ENCODE measurements at regions not wholly inside any gene's neighbourhood (a gene's known extent, or its start where the extent isn't known, plus 50 kb on each side); places are given as distances from the start of the nearest gene placed in this dataset.
A peak's percentile ranks its signal among the peaks of the same experiment; 100 is the strongest.
"Not testable (repeated sequence)": the region's sequence is repeated elsewhere in the genome, so short reads cannot be mapped to it uniquely, and the experiment has no call there.

- H3K36me3 ChIP-seq, result no peaks in the 10 kb centered on the region
- intact Hi-C loops (cut with DNase I), result no loop called here
- DNase-seq (ENCODE audit: low spot score), result no peak
- no peaks in the 10 kb centered on the region for H3K27me3 ChIP-seq (replicated peaks; ENCODE audit: insufficient read depth)
- H3K4me1 ChIP-seq (replicated peaks), result no peaks in the 10 kb centered on the region
- H3K4me3 ChIP-seq, result no peak overlapping the region
- TF ChIP-seq POLR2A (IDR thresholded peaks at IDR 0.05), result no peak
- no peak for TF ChIP-seq POLR2AphosphoS5 (IDR thresholded peaks at IDR 0.05)
- TF ChIP-seq CTCF (IDR thresholded peaks at IDR 0.05), result no peak
- no peaks in the 10 kb centered on the region for H3K9me3 ChIP-seq
- no peak overlapping the region for H3K27ac ChIP-seq
Observed at GRCh38 chr20:22844959-22845358, 190.2 kb upstream of the SSTR4 start.

GRCh38 chr20:22846863-22847262 lies 188.2 kb upstream of the SSTR4 start:
- no peaks in the 10 kb centered on the region for H3K9me3 ChIP-seq
- intact Hi-C loops (cut with DNase I), result no loop called here
- H3K36me3 ChIP-seq, result no peaks in the 10 kb centered on the region
- H3K4me3 ChIP-seq, result no peak overlapping the region
- no peaks in the 10 kb centered on the region for H3K4me1 ChIP-seq (replicated peaks)
- TF ChIP-seq POLR2AphosphoS5 (IDR thresholded peaks at IDR 0.05) (no peak), CTCF (IDR thresholded peaks at IDR 0.05) (no peak), POLR2A (IDR thresholded peaks at IDR 0.05) (no peak)
- no peak overlapping the region for H3K27ac ChIP-seq
- no peaks in the 10 kb centered on the region for H3K27me3 ChIP-seq (replicated peaks; ENCODE audit: insufficient read depth)
- WGBS, result 75% methylated on average over 3 of the region's 3 CpGs
- no peak for DNase-seq (ENCODE audit: low spot score)

GRCh38 chr20:22848364-22848763 lies 186.7 kb upstream of the SSTR4 start:
- intact Hi-C loops (cut with DNase I), result no loop called here
- H3K9me3 ChIP-seq, result no peaks in the 10 kb centered on the region

GRCh38 chr20:22851679-22852346 lies 183.3 kb upstream of the SSTR4 start:
- DNase-seq (ENCODE audit: low spot score); H3K9me3 ChIP-seq; H3K27ac ChIP-seq; H3K36me3 ChIP-seq; H3K4me3 ChIP-seq; H3K4me1 ChIP-seq (replicated peaks); H3K27me3 ChIP-seq (replicated peaks; ENCODE audit: insufficient read depth); intact Hi-C loops (cut with DNase I): not testable (repeated sequence)
- TF ChIP-seq CTCF (IDR thresholded peaks at IDR 0.05), result peak in 3 of 4 experiments; percentile 37 to 51 (median 45)
- WGBS, result 18% methylated on average over 3 of the region's 3 CpGs

More at GRCh38 chr20:22848364-22848763, 186.7 kb upstream of the SSTR4 start:
- Histone ChIP-seq H3K27me3 (replicated peaks; ENCODE audit: insufficient read depth) (no peaks in the 10 kb centered on the region), H3K4me3 (no peak overlapping the region), H3K27ac (no peak overlapping the region), H3K4me1 (replicated peaks) (no peaks in the 10 kb centered on the region), H3K36me3 (no peaks in the 10 kb centered on the region)
- no peak for DNase-seq (ENCODE audit: low spot score)
- TF ChIP-seq CTCF (IDR thresholded peaks at IDR 0.05), result no peak
- no peak for TF ChIP-seq POLR2AphosphoS5 (IDR thresholded peaks at IDR 0.05)
- TF ChIP-seq POLR2A (IDR thresholded peaks at IDR 0.05), result no peak
- 83% methylated on average over 1 of the region's 1 CpG for WGBS

- H3K27ac ChIP-seq, result no peak overlapping the region
- H3K9me3 ChIP-seq, result no peaks in the 10 kb centered on the region
- H3K4me3 ChIP-seq, result no peak overlapping the region
- intact Hi-C loops (cut with DNase I), result no loop called here
- no peaks in the 10 kb centered on the region for H3K36me3 ChIP-seq
- peaks cover 4% of the 10 kb centered on the region for H3K27me3 ChIP-seq (replicated peaks; ENCODE audit: insufficient read depth)
- WGBS, result 83% methylated on average over 11 of the region's 11 CpGs
- H3K4me1 ChIP-seq (replicated peaks), result no peaks in the 10 kb centered on the region
- no peak for TF ChIP-seq POLR2AphosphoS5 (IDR thresholded peaks at IDR 0.05)
- TF ChIP-seq POLR2A (IDR thresholded peaks at IDR 0.05), result no peak
- no peak for TF ChIP-seq CTCF (IDR thresholded peaks at IDR 0.05)
- no peak for DNase-seq (ENCODE audit: low spot score)
Observed at GRCh38 chr20:22861231-22861980, 173.7 kb upstream of the SSTR4 start.

Data from prostate gland (tissue), 2 donors.